GM11168 (cell line): ENCODE measurements at regions not wholly inside any gene's neighbourhood (a gene's known extent, or its start where the extent isn't known, plus 50 kb on each side); places are given as distances from the start of the nearest gene placed in this dataset.

Experiments used
- in situ Hi-C: fragments of 300-500 bp; cut with MboI; formaldehyde crosslinking; loops from one replicate; pipeline ENCODE4 v1.12.0; 2022; ENCODE audit warnings: low sequenced_read_pairs; ENCODE audit not compliant: unreplicated experiment

DNA sequence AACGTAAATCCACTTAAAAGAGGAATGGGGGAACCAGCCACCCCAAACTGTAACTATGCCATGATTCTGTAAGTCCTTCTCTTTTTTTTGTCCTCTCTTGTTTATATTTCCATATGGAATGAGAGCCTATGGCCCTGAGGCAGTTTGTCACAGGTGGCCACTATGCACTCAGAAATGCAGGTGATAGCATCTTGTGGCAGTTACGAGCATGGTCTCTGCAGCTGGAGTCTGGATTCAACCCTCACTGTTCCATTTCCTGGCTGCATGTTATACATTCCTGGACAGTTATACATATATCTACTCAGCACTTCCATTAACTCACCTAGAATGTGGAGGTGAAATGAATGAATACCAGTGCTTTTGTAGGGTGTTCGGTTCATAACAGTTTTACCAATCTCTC, 291.5 kb upstream of the FANCL start:
- in situ Hi-C loops: no loop called here

DNA sequence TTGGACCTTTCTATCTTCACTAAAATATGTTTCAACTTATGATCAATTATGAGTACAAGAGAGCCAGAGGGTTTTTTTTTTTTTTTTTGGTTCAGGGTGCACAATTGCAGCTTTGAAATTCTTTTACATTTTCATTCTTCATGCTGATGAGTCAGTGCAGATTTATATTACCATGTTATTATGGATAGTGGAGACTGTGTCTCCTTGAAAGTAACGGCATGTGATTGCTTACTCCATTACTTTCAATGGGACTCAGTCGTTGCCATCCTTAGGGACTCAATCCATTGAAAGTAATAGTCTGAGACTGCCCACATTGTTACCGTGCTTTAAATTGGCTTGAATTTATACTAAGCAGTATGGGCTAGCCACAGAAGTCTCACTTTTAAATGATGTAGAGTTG, 286.5 kb upstream of the FANCL start:
- in situ Hi-C loops: no loop called here

DNA sequence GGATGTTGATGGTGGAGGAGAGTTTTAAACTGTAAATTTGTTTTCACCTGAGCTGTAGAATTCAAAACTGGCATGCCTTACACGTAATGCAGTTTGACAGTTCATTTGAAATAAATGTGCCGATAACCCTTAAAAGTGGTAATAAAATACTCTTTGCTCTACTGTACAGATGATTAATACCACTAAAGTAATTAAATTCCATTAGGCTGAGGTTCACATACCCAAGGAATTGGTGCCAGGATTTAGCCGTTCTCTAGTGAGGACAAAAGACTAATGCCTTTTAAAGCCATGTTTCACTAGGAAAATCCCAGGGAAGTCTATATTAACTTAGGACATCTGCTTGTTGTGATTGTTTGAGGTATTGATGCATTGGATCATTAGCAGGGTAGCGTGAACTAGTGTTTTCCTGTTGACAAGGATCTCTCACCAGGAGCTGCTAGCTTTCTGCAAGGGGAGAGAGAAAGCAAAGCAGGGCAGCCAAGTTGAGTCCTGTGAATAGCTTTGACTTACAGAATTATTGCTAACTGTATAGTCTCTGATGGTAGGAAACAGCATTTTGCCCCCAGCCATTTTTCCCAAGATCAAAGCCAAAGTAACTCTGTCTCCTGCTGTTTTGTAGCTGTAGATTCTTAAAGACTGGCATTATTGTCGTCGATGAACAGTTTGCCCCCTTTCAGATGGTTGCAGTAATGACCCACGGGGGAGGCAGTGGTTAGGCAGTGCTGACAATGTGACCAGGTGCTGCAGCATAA, 280.9 kb upstream of the FANCL start:
- in situ Hi-C loops: no loop called here

DNA sequence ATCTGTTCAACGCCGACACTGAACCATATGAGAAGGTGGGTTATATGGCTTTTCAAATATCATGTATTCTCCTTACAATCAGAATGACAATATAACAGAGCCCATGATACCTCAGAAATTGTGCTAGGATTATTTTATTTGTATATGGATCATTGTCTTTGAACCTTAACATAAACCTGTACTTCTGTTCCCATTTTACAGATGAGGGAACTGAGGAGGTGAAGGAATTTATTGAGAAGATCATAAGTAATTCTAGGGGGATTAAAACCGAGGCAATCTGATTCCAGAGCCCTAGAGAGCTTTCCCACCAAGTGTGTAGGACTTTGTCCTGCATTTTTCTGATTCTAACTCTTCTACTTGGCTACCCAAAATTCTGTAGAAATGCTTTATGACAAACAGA, 279.8 kb upstream of the FANCL start:
- in situ Hi-C loops: no loop called here

DNA sequence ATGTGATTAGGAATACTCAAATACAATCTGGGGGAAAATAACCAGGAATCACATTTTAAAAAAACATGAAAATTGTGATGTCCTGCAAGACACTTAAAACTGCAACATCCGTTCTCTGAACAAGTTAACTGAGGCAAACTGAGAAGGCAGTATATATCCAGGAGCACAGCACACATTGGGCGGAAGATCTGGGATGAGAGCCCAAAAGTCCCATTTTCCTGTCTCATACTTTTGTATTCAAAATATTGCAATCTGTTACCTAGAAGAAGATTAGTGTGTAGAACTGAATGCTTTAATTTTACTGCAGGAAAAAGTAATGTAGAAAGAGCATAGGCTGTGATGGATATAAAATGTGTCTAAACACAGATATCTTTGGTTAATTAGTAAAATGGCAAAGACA, 276.8 kb upstream of the FANCL start:
- in situ Hi-C loops: no loop called here

DNA sequence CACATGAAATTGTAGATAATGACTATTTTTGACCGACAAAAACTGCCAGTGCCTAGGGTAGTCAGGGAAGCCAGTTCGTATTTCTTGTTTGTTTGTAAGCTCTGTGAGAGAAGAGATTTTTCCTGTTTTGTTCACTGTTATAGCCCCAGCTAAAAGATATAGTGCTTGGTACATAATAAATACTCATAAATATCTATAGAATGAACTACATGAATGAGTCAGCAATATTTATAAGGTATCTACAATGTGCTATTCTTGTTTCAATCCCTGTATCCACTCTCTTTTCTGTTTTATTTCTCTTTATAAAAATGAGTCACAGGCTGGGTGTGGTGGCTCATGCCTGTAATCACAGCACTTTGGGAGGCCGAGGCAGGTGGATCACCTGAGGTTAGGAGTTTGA, 275.6 kb upstream of the FANCL start:
- in situ Hi-C loops: no loop called here

DNA sequence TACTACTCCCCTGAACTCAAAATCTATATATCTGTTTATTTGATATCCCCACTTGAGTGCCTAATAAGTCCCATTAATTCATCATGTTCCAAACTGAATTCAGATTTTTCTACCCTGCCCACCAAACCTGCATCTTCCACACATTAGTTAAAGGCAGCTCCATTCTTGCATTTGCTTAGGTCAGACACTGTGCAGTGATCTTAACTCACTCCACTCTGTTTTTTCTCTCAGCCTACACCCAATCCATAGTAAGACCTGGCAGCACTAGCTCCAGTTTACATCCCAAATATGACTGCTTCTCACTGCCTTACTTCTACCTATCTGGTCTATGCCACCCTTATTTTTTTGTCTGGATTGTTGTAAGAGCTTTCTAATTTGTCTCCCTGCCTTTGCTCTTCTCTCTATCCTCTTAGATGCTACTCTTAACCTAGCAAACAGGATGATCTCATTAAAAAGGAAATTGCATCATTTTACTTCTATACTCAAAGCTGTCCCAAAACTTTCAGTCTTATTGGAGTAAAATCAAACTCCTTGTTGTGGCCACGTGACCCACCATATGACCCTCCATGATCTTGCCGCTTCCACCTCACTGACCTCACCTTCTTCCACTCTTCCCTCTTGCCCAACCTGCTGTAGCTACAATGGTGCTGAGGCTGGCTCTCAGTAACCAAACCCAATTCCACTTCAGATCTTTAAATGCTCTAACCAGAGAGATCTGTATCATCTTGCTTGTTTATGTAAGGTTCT, 274.9 kb upstream of the FANCL start:
- in situ Hi-C loops: no loop called here

DNA sequence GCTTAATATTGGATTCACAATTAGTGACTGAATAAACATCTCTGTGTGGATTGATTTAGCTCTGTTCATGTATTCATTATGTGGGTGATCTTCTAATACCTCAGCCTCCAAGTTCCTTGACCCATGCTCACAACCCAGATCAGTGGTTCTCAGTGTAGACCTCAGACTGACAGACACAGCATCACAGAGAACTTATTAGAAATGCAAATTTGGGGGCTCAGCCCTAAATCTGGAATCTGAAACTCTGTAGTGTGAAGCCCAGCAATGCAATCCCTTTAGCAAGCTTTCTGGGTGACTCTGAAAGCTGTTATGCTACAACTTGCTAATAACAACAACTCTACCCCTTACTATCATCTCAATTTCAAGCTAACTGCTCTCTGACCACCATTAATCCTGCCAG, 273.1 kb upstream of the FANCL start:
- in situ Hi-C loops: no loop called here

DNA sequence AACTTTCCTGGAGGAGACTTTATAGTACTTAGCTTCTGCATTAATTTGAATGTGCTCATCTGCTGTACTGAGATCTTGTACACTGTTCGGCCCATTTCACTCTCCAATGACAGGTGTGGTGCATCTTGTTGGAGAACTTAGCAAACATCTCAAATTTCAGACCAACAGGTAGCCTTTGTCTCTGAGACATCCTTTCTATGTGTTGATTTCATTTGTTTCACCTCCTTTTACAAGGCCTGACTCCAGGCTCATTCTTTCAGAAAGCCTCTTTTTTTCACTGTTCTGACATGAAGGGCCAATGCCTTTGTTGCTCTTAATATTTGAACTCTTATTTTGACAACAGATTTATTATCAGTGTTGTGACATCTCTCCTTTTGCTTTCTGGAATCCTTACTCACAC, 271.8 kb upstream of the FANCL start:
- in situ Hi-C loops: no loop called here

DNA sequence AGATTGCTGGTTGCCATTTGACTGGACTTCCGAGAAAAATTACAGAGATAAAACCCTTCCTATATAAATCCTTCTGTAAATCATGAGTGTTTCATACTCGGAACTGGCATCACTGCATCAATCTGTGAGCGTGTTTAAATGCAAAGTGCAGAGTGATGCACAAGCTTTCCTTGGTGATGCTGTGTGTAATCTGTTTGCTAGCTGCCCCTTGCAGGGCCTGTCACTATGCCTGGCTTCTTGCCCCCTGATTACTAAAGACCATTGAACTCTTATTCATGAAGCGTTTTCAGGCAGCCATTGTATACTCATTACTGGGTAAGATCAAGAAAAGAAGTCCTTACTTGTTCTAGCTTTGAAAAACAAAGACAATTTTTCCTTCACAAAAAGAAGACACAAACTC, 266.9 kb upstream of the FANCL start:
- in situ Hi-C loops: no loop called here

DNA sequence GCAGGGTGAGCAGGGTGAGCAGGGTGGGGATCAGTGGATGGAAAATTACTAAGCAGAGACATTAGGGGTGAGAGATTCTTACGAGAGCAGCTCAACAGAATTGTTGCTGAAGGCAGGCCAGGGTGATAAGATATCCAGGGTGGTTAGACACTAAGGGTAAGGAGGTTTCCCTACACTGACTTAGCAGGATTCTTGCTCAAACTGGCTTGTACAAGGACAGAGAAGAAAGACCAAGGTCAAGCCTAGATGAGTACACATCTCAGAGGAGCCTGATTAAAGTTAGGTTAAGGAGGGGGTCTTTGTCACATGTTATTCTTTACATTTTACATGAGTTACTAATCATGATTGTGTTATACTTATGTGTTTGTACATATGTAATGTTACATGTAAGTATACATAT, 262.8 kb upstream of the FANCL start:
- in situ Hi-C loops: no loop called here

DNA sequence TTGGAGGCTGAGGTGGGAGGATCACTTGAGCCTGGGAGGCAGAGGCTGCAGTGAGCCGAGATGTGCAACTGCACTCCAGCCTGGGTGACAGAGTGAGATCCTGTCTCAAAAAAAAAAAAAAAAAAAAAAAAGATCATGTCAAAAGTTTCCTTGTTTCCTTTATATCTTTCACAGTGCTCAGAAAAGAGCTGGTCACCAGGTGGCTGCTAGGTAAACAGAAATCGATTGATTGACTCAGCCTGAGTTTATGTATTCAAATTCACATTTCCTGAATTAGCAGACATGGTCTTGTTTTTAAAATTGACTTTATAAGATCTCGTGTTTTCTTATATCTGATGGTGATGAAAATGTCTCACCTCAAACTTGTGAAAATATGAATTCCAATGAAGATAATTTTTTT, 261.8 kb upstream of the FANCL start:
- in situ Hi-C loops: no loop called here

DNA sequence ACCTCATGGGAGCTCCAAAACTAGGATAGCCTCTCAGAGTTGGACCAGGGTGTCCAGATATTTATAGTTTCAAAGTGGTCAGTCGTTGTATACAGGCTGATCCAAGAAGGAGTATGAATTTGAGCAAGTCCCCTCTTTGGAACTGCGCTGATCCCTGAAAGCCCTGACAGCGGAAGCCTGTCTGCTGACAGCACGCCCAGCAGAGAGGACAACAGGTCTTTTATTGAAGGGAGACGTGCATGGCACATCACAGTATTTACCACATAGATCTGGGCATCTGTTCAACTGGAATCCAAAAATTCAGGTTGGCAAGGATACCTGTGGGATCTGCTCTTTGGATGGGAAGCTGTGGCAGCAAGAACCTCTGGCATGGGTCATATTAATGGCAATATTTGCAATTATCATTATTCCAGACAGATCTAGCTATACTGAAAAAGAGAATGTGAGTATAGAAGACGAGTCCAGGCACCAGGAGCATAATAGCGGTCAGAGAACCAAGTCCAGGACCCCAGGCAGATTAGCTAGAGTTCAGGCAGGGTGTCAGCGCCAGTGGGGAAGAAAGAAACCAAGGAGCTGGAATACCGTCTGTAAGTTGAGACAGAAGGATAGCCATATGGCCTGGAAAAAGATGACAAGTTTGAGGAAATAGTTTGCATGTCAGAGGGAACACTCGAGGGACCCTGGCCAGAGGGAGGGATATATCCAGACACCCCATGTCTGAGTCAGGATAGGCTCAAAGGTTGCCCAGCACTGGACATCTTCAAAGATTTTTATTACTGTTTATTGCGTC, 260.4 kb upstream of the FANCL start:
- in situ Hi-C loops: no loop called here

DNA sequence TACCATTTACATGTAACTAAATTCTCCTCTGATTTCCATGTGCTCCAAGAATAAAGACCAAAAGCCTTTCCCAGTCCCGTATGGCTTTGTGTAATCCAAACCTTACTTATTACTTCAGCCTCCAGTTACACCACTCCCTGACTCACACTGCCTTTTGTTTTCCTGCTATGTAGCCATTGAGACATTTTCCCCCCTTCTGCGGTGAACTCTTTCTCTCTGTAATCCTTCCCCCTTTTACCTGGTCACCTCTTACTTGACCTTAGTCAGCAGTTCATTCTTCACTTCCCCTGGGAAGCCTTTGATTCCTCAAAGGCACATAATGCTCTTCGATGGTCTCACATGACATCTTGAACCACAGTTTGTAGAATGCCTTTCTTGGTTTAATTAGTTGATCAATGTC, 256.0 kb upstream of the FANCL start:
- in situ Hi-C loops: no loop called here

DNA sequence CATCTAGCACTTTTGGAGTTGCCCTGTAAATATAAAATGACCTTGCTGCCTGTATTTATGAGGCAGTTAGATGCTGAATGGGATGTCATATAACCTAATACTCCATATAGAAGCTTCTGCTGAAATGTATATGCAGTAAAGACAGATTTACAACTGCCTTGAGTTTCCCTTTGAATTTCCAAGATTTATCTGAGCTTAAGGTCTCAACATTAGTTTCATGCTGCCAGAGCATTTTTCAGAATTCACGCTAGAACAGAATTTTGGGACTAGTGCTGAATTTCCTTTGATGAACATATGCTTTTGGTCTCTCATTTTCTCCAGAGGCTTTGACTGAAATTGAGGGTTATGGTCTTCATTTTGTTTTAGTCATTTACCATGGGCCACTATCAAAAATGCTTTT, 254.7 kb upstream of the FANCL start:
- in situ Hi-C loops: no loop called here

DNA sequence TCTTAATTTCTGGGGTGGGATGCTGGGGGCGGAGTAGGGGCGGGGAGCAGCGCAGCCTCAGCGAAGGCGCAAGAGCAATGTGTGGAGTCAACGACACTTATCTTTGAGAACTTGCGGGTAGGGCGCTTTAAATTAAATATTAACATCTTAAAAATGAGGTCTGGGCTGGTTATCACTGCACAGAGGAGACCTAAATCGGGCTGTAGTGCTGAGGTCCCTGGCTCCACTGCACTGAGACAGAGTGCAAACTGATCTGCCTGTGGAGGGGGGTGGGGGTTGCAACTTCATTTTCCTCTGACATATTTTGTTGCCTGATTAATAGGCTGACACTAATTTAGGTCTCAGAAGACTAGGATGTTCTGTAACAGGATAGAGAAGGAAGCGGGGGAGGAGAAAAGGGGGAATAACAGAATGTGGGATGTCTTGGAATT, 253.0 kb upstream of the FANCL start:
- in situ Hi-C loops: no loop called here

DNA sequence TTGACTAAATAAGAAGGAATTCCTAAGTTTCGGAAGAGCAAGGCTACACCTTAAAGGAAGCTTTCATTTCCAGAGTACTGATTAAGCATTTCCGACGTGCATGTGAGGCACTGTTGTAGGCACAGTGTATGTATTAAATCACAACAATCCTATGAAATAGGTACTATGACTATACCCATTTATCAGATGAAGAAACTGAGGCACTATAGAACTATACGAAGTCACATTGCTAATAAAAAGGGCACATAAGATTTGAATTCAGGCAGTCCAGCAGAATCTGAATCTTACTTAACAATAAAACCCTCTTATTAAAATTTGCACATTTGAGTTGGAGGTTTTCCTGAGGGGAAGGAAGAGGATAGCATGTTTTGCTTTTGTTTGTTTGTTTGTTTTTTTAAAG, 243.5 kb upstream of the FANCL start:
- in situ Hi-C loops: no loop called here

DNA sequence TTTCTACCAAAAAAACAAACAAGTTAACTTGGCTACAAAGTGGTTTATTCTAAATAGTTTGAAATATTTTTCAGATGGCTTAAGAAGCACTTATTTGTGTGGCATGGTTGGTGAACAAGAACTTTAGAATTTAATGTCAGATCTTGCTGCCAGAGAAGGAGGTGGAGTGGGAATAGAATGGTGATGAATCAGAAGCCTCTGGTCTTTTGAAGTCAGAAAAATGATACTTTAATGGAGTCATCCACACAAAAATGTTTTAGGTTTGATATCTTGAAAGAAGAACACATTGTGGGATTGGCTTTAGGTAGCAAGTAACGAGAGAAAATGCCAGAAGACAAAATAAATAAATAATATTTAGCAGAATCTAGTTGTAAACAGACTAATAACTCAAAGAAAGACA, 243.1 kb upstream of the FANCL start:
- in situ Hi-C loops: no loop called here

DNA sequence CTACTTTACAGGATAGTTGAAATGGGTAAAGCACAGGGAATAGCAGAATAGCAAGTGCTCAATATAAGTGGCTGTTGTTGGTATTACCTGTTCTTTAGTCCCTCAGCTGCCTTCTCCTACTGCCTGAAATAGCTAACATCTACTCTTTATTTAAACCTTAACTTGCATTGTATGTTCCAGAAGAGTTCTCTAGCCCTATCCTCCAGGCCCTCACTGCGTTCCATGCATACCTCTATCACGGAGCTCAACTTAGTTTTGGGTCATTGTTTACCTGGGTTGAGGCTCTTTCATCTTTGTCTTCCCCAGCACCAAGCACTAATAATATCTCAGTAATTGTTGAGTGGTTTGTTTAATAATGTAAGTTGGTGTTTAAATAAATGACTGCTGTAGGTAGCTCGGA, 242.2 kb upstream of the FANCL start:
- in situ Hi-C loops: no loop called here

DNA sequence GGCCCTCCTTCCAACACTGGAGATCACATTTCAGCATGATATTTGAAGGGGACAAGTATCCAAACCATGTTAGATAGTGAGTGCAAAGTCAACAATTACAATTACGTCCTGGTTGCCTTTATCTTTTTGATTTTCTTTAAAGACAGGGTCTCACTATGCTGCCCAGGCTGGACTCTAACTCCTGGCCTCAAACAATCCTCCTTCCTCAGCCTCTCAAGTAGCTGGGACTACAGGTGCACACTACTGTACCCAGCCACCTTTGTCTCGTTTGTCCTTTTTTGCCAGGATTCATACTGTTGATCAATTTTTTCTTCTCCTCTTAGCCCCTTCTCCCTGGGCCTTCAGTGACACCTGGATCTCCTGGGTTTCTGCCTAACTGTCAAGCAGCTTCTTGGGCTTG, 240.5 kb upstream of the FANCL start:
- in situ Hi-C loops: no loop called here

DNA sequence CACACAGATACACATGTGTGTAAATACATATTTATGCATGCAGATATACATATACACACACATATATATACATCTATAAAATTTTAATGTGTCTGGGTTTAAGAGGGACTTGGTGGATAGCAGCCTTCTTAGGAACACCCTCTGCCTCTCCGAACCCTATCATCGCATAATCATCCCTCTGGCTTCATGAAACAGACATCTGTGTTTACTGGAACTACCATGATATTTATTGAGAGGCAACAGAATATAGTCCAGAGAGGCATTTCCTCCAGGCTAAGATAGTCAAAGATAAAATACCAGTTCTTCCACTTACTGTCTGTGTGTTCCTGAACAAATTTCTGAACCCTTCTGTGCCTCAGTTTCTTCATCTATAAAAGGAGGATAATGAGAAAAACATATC, 239.0 kb upstream of the FANCL start:
- in situ Hi-C loops: no loop called here
